Stimulated activated naive CD4-positive, alpha-beta T cell treated with Interleukin-2 at 50 U/mL for 16 hours (primary cell): ENCODE measurements at regions not wholly inside any gene's neighbourhood (a gene's known extent, or its start where the extent isn't known, plus 50 kb on each side); places are given as distances from the start of the nearest gene placed in this dataset.

Experiments
- DNase-seq: peaks from one replicate; lab custom pipeline; 2025; lab: John Stamatoyannopoulos, UW

- no peak for DNase-seq
Measured at GRCh38 chr10:118501171-118501570, 94.3 kb downstream of the PRLHR start.

GRCh38 chr10:118500477-118501104 lies 94.9 kb downstream of the PRLHR start:
- no peak for DNase-seq

DNA sequence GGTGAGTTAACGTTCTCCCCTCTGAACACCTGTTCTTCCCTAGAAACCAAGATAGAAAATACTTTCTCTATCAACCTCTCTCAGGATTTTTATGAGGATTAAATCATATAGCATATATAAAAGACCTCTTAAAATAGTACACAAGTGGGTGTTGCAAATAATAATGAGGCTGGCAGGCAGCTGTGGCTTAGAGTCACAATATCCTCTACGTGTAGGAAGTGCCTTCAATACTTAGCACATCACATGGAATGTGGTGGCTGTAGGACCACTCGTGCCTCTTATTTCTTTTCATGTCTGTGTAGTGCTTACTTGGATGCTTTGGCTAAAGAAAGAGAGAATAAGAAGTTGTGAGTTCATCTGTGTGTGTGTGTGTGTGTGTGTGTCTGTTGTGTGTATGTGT lies 96.3 kb downstream of the PRLHR start:
- no peak for DNase-seq

GRCh38 chr10:118498623-118499022 lies 96.8 kb downstream of the PRLHR start:
- DNase-seq = no peak

- no peak for DNase-seq
Measured at GRCh38 chr10:118497227-118497626, 98.2 kb downstream of the PRLHR start.

DNA sequence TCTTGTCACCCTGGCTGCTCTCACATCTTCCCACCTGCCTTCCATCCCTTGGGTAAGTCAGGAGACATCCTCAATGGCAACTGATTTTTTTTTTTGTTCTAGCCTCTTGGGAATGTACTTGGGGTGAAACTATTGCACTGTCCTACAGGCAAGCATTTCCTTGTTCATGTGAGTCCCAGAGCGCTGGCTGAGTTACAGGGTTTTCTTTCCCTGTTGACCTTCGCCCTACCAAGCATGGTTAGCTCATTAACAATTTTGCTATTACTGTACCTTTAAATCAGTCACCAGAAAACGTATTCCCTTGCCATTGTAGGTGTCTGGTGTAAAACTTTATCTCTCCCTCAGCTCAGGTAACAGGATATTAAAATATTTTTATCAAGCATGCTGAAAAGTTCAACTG lies 98.9 kb downstream of the PRLHR start:
- no peak for DNase-seq

DNA sequence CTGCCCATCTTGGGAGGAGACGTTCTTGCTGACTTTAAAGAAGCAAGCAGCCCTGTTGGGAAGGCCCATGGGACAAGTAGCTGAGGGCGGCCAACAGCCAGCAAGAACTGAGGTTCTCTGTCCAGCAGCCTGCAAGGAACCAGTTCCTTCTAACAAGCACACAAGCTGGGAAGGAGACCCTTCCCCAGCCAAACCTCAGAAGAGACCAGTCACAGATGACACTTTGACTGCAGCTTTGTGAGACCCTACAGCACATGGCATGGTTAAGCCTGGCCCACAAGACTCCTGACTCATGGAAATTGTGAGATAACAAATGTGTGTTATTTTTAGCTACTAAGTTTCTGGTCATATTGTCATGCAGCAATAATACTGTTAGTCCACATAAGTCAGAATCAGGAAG lies 99.9 kb downstream of the PRLHR start:
- no peak for DNase-seq

DNA sequence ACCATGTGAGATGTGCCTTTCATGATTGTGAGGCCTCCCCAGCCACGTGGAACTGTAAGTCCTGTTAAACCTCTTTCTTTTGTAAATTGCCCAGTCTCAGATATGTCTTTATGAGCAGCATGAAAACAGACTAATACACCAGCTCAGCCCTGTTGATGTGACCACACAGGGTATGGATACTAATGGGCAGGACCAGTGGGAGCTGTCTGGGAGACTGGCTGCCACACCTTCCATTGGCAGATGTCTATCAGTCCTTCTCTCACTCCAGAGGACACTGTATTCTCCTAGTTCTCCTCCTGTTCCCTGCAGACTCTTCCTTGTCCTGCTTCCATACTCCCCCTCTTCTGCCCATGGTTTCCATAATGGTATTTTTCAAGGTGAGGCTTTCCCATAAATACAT lies 104.4 kb downstream of the PRLHR start:
- no peak for DNase-seq

DNA sequence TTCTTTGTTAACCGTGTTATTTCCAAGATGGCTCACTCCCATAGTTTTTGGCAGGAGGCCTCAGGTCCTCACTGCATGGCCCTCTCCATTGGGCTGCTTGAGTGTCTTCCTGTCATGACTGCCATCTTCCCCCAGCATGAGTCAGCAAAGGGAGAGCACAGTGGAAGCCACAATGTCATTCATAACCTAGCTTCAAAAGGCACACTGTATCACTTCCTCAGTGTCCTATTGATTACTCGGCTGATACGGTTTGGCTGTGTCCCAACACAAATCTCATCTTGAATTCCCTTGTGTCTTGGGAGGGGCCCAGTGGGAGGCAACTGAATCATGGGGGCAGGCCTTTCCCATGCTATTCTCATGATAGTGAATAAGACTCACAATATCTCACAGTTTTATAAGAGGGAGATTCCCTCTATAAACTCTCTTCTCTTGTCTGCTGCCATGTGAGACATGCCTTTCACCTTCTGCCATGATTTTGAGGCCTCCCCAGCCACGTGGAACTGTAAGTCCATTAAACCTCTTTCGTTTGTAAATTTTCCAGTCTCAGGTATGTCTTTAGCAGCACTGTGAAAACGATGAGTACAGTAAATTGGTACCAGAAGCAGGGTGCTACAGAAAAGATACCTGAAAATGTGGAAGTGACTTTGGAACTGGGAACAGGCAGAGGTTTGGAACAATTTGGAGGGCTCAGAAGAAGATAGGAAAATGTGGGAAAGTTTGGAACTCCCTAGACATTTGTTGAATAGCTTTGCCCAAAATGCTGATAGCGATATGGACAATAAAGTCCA lies 106.5 kb downstream of the PRLHR start:
- DNase-seq = no peak

DNA sequence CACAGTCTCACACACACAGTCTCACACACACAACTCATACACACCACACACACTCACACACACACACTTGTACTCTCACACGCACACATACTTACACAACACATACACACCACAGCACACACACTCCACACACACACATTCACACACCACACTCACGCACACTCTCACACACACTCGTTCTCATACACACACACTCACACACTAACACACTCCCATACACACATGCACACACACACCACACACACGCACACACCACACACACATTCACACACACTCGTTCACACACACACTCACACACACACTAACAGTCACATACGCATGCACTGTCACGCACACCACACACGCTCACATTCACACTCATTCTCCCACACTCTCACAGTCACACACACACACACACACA lies 109.8 kb downstream of the PRLHR start:
- no peak for DNase-seq

DNA sequence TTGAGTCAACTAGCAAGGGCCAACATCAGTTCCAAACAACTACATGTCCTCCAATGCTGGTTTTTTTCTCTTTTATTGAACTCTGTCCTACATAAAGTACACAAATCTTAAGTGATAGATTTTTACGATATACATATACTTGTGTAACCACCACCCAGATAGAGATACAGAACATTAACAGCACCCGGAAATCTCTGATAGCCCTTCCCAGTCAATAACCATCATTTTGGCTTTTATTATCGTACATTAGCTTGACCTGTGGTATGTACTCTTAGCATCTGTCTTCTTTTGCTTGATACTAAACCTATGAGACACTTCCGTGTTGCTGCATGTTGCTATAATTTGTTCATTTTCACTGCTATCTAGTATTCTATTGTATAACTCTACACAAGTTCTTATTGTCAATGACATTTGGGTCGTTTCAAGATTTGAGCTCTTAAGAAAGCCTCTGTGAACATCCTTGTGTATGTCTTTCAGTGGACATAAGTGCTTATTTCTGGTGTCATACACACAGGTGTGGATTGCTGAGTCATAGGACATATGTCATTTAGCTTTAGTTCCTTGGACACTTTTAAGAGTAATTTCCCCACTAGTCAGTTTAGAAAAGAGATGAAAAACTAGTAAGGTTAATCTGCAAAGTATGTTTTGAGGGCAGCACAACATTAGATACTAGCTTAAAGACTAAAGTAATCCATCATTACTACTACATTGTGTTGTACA lies 111.1 kb downstream of the PRLHR start:
- no peak for DNase-seq

DNA sequence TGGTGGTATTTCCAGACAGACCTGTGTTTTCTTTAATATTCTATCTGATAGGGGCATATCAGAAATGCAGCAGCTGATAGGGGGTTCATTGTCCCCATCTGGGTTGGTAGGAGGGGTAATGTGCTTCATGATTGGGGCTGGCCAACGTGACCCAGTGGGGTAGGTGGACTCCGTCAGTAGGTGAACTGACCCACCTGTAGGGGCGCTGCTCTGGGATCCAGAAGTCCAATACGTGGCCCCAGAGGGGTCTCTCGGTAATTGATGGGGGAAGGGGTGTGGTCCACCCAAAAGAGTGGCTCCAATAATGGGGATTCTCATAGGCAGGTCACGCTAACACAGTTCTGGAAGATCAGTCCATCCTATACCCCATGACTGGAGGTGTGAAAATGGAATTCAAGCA lies 112.0 kb downstream of the PRLHR start:
- no peak for DNase-seq

GRCh38 chr10:118482393-118483331 lies 112.8 kb downstream of the PRLHR start:
- no peak for DNase-seq

- DNase-seq = no peak
Measured at GRCh38 chr10:118481871-118482270, 113.6 kb downstream of the PRLHR start.

- no peak for DNase-seq
Measured at GRCh38 chr10:118475214-118475613, 120.2 kb downstream of the PRLHR start.

DNA sequence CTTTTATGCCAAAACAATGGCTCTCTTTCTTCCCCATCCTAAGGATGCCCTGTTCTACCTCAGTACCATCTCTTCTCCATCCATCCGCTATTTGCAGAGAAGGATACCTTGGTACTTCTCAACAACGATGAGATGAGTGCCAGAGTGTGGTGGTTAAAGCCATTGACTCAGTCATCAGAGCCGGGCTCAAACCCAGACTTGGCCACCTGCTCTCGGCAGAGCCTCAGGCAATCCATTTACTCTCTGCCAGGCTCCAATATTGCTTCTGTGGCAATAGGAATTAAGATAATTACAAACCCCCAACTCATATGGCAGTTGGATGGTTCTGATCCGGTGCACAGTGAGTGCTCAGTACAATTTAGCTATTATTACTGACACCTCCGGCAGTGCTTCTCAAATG lies 121.3 kb downstream of the PRLHR start:
- no peak for DNase-seq

DNA sequence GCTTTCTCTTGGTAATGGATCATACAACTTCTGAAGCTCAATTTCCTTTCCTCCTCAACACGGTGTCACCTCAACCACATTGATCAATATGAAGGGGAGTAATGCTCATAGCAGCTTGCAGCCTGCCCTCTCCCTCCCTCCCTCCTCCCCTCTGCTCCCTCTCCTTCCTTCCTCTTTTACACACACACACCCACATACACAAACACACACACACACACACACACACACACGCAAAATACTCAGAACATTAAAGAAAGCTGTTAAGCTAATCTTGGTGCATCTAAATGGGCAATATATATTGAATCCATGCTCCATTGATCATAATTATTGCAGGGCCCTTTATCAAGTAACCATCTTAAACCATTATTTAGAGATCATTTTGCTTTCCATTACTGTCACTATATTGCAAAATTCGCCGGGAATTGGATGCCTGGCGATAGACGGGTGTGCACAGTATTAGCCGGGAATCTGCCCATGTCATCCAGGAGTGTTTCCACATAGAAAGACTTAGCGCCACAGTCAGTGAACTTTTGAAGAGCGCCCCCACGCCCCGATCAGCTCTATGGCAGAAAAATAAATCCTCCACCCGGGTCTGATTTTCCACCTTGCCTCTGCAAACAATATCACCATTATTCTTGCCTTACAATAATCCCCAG lies 122.0 kb downstream of the PRLHR start:
- DNase-seq = no peak

GRCh38 chr10:118472415-118473304 lies 122.8 kb downstream of the PRLHR start:
- no peak for DNase-seq

- no peak for DNase-seq
Measured at GRCh38 chr10:118471863-118472262, 123.6 kb downstream of the PRLHR start.

DNA sequence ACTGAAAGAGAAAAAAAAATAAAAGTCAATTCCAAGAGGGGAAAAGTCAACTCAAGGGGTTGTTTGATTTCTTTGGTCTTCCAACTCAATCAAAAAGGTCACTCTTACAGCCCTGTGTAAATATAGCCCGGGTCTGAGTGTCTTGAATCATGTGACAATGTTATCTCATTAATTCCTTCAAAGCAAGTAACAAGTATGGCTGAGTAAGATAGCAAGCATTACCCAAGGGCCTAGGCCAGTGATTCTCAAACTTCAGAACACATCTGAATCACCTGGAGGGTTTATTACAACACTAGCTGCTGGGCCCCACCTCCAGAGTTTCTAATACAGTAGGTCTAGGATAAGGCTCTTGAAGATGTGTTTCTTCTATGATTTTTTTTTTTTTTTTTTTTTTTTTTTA lies 125.0 kb downstream of the PRLHR start:
- no peak for DNase-seq

GRCh38 chr10:118467200-118467599 lies 125.1 kb upstream of the FAM204A start:
- DNase-seq = no peak
